Neural crest cell (in vitro differentiated cells): ENCODE measurements at regions not wholly inside any gene's neighbourhood (a gene's known extent, or its start where the extent isn't known, plus 50 kb on each side); places are given as distances from the start of the nearest gene placed in this dataset.

Source experiments
- DNase-seq: peaks from one replicate; pipeline ENCODE4 v3.0.0; 2021; ENCODE audit warnings: low read depth, mixed read lengths, low spot score
- H3K27ac Mint-ChIP-seq: one replicate; pipeline ENCODE4 v1.8.0; 2021; ENCODE audit warnings: mild to moderate bottlenecking, mixed read lengths; ENCODE audit not compliant: unreplicated experiment
- H3K27me3 Mint-ChIP-seq: 2 replicates; pipeline ENCODE4 v1.8.0; 2021; ENCODE audit warnings: low read depth, mild to moderate bottlenecking, mixed read lengths
- H3K36me3 Mint-ChIP-seq: 2 replicates; pipeline ENCODE4 v1.8.0; 2021; ENCODE audit warnings: low read depth, mild to moderate bottlenecking, mixed read lengths
- H3K4me1 Mint-ChIP-seq: 2 replicates; pipeline ENCODE4 v1.8.0; 2021; ENCODE audit warnings: mixed read lengths
- H3K4me3 Mint-ChIP-seq: one replicate; pipeline ENCODE4 v1.8.0; 2021; ENCODE audit warnings: mild to moderate bottlenecking, mixed read lengths
- H3K9me3 Mint-ChIP-seq: 2 replicates; pipeline ENCODE4 v1.8.0; 2021; ENCODE audit warnings: mixed read lengths
- CTCF ChIP-seq: fragments of 200-600 bp; sonication (generic); conservative IDR thresholded peaks from 2 replicates; pipeline ENCODE4 v1.5.0; 2021; ENCODE audit warnings: antibody characterized with exemption, mild to moderate bottlenecking

GRCh38 chr12:127629066-127629820 lies 637.7 kb upstream of the TMEM132C start:
- no peak for TF ChIP-seq CTCF
- no peaks in the 10 kb centered on the region for H3K4me1 Mint-ChIP-seq
- no peaks in the 10 kb centered on the region for H3K36me3 Mint-ChIP-seq
- peaks cover 3% of the 10 kb centered on the region for H3K27me3 Mint-ChIP-seq
- no peaks in the 10 kb centered on the region for H3K9me3 Mint-ChIP-seq
- DNase-seq, result no peak
- no peak overlapping the region for H3K4me3 Mint-ChIP-seq
- H3K27ac Mint-ChIP-seq, result no peak overlapping the region

GRCh38 chr12:127632461-127632860 lies 634.5 kb upstream of the TMEM132C start:
- Mint-ChIP-seq H3K27me3 (peaks cover 3% of the 10 kb centered on the region), H3K4me1 (no peaks in the 10 kb centered on the region), H3K36me3 (no peaks in the 10 kb centered on the region), H3K9me3 (no peaks in the 10 kb centered on the region), H3K27ac (no peak overlapping the region), H3K4me3 (no peak overlapping the region)
- DNase-seq, result no peak
- TF ChIP-seq CTCF, result no peak

GRCh38 chr12:127635838-127636237 lies 631.1 kb upstream of the TMEM132C start:
- Mint-ChIP-seq H3K27ac (no peak overlapping the region), H3K27me3 (no peaks in the 10 kb centered on the region), H3K36me3 (no peaks in the 10 kb centered on the region), H3K9me3 (no peaks in the 10 kb centered on the region), H3K4me1 (no peaks in the 10 kb centered on the region), H3K4me3 (no peak overlapping the region)
- no peak for DNase-seq
- TF ChIP-seq CTCF, result no peak

GRCh38 chr12:127636882-127637281 lies 630.1 kb upstream of the TMEM132C start:
- no peaks in the 10 kb centered on the region for H3K36me3 Mint-ChIP-seq
- no peak for TF ChIP-seq CTCF
- no peaks in the 10 kb centered on the region for H3K9me3 Mint-ChIP-seq
- H3K4me3 Mint-ChIP-seq, result no peak overlapping the region
- no peaks in the 10 kb centered on the region for H3K4me1 Mint-ChIP-seq
- H3K27ac Mint-ChIP-seq, result no peak overlapping the region
- no peak for DNase-seq
- no peaks in the 10 kb centered on the region for H3K27me3 Mint-ChIP-seq

GRCh38 chr12:127640181-127640886 lies 626.6 kb upstream of the TMEM132C start:
- no peaks in the 10 kb centered on the region for H3K36me3 Mint-ChIP-seq

More at GRCh38 chr12:127640181-127640886, 626.6 kb upstream of the TMEM132C start:
- peaks cover 4% of the 10 kb centered on the region for H3K9me3 Mint-ChIP-seq
- no peaks in the 10 kb centered on the region for H3K4me1 Mint-ChIP-seq
- no peak for DNase-seq
- TF ChIP-seq CTCF, result no peak
- no peak overlapping the region for H3K4me3 Mint-ChIP-seq
- H3K27ac Mint-ChIP-seq, result no peak overlapping the region
- no peaks in the 10 kb centered on the region for H3K27me3 Mint-ChIP-seq
